ENCODE measurements at regions not wholly inside any gene's neighbourhood (a gene's known extent, or its start where the extent isn't known, plus 50 kb on each side); places are given as distances from the start of the nearest gene placed in this dataset.

DNA sequence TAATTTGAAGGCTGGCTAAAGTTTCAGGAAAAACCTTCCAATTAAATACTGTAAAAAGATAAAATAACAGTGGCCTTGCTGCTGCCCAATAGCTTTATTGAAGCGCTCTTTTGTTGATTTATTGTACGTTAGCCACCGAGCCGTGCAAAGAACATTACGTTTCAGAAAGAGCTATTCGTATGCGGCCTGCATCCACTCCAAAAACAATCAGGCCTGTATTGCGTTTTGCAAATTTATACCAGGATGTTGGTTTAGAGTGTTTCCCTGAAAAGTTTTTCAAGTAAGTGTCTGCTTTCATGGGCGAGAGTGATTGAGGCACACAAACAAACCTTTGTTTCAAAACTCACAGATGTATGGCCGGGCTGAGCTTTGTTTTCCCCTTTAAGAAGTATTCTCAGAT is 257.2 kb upstream of the SALL3 start:
- TF ChIP-seq, protein P1, sequence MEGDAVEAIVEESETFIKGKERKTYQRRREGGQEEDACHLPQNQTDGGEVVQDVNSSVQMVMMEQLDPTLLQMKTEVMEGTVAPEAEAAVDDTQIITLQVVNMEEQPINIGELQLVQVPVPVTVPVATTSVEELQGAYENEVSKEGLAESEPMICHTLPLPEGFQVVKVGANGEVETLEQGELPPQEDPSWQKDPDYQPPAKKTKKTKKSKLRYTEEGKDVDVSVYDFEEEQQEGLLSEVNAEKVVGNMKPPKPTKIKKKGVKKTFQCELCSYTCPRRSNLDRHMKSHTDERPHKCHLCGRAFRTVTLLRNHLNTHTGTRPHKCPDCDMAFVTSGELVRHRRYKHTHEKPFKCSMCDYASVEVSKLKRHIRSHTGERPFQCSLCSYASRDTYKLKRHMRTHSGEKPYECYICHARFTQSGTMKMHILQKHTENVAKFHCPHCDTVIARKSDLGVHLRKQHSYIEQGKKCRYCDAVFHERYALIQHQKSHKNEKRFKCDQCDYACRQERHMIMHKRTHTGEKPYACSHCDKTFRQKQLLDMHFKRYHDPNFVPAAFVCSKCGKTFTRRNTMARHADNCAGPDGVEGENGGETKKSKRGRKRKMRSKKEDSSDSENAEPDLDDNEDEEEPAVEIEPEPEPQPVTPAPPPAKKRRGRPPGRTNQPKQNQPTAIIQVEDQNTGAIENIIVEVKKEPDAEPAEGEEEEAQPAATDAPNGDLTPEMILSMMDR (IDR thresholded peaks at IDR 0.05): no peak
- no peak for TF ChIP-seq EP300 (IDR thresholded peaks at IDR 0.05)
- TF ChIP-seq POLR2AphosphoS5 (IDR thresholded peaks at IDR 0.05): no peak
- TF ChIP-seq POLR2A (IDR thresholded peaks at IDR 0.05): no peak
